Stomach smooth muscle (tissue), 2 donors: ENCODE measurements at regions not wholly inside any gene's neighbourhood (a gene's known extent, or its start where the extent isn't known, plus 50 kb on each side); places are given as distances from the start of the nearest gene placed in this dataset.
"Not testable (repeated sequence)": the region's sequence is repeated elsewhere in the genome, so short reads cannot be mapped to it uniquely, and the experiment has no call there.

ENCODE experiments used
- H3K27ac ChIP-seq: one replicate; pipeline ENCODE4 v1.7.0; 2013; ENCODE audit warnings: mild to moderate bottlenecking, low read length, inconsistent platforms
- H3K27me3 ChIP-seq, 2 donors: one replicate each; pipeline ENCODE4 v1.7.0; 2013; ENCODE audit warnings: low read length in 2 of 2; ENCODE audit not compliant: insufficient read depth in 2 of 2, control insufficient read depth in 1 of 2
- H3K36me3 ChIP-seq, 2 donors: one replicate each; pipeline ENCODE4 v1.7.0; 2013; ENCODE audit warnings: low read length in 2 of 2; ENCODE audit not compliant: control insufficient read depth in 2 of 2, insufficient read depth in 2 of 2
- H3K4me1 ChIP-seq: one replicate; pipeline ENCODE4 v1.7.0; 2013; ENCODE audit warnings: low read length; ENCODE audit not compliant: control insufficient read depth, insufficient read depth
- H3K4me3 ChIP-seq, 2 donors: one replicate each; pipeline ENCODE4 v1.7.0; 2013; ENCODE audit warnings: low read length in 2 of 2
- H3K9ac ChIP-seq, 2 donors: one replicate each; pipeline ENCODE4 v1.7.0; 2013; ENCODE audit warnings: low read length in 2 of 2, mild to moderate bottlenecking in 1 of 2
- H3K9me3 ChIP-seq, 2 donors: one replicate each; pipeline ENCODE4 v1.7.0; 2013; ENCODE audit warnings: low read length in 2 of 2; ENCODE audit not compliant: control insufficient read depth in 2 of 2
- donor health status: healthy.
- donor health status: Pancreatic carcinoma.

- Histone ChIP-seq H3K4me1 (no peaks in the 10 kb centered on the region), H3K27ac (no peak overlapping the region), H3K4me3 (no peak overlapping the region), H3K9me3 (no peaks in the 10 kb centered on the region), H3K27me3 (peaks cover 0 to 3% of the 10 kb centered on the region in 2 donors), H3K9ac (no peak overlapping the region), H3K36me3 (no peaks in the 10 kb centered on the region)
These were observed 87.7 kb downstream of the DCK start for GRCh38 chr4:71081192-71081591.

GRCh38 chr4:71093745-71094144 is 100.3 kb downstream of the DCK start:
- Histone ChIP-seq H3K36me3 (no peaks in the 10 kb centered on the region), H3K27ac (no peak overlapping the region), H3K9ac (no peak overlapping the region), H3K4me1 (no peaks in the 10 kb centered on the region), H3K4me3 (no peak overlapping the region), H3K9me3 (no peaks in the 10 kb centered on the region), H3K27me3 (no peaks in the 10 kb centered on the region)

GRCh38 chr4:71094201-71094600 is 100.8 kb downstream of the DCK start:
- no peaks in the 10 kb centered on the region for H3K36me3 ChIP-seq

GRCh38 chr4:71095141-71095540 is 101.7 kb downstream of the DCK start:
- Histone ChIP-seq H3K27me3 (no peaks in the 10 kb centered on the region), H3K27ac (no peak overlapping the region), H3K4me3 (no peak overlapping the region), H3K36me3 (no peaks in the 10 kb centered on the region), H3K9ac (no peak overlapping the region), H3K9me3 (no peaks in the 10 kb centered on the region), H3K4me1 (no peaks in the 10 kb centered on the region)

More at GRCh38 chr4:71094201-71094600, 100.8 kb downstream of the DCK start:
- Histone ChIP-seq H3K27me3 (no peaks in the 10 kb centered on the region), H3K4me1 (no peaks in the 10 kb centered on the region), H3K9me3 (no peaks in the 10 kb centered on the region), H3K27ac (no peak overlapping the region), H3K9ac (no peak overlapping the region), H3K4me3 (no peak overlapping the region)

- Histone ChIP-seq H3K9me3 (no peaks in the 10 kb centered on the region), H3K4me1 (no peaks in the 10 kb centered on the region), H3K27me3 (no peaks in the 10 kb centered on the region), H3K4me3 (no peak overlapping the region), H3K9ac (no peak overlapping the region), H3K27ac (no peak overlapping the region), H3K36me3 (no peaks in the 10 kb centered on the region)
These were observed 102.1 kb downstream of the DCK start for GRCh38 chr4:71095545-71095944.

GRCh38 chr4:71107726-71108125 is 114.3 kb downstream of the DCK start:
- Histone ChIP-seq H3K4me3 (no peak overlapping the region), H3K4me1 (no peaks in the 10 kb centered on the region), H3K36me3 (no peaks in the 10 kb centered on the region), H3K27me3 (no peaks in the 10 kb centered on the region), H3K9me3 (no peaks in the 10 kb centered on the region), H3K27ac (no peak overlapping the region), H3K9ac (no peak overlapping the region)

GRCh38 chr4:71110499-71110898 is 117.0 kb downstream of the DCK start:
- Histone ChIP-seq H3K27me3 (no peaks in the 10 kb centered on the region), H3K9me3 (no peaks in the 10 kb centered on the region), H3K9ac (no peak overlapping the region), H3K36me3 (no peaks in the 10 kb centered on the region), H3K27ac (no peak overlapping the region), H3K4me3 (no peak overlapping the region), H3K4me1 (no peaks in the 10 kb centered on the region)

- H3K4me3 ChIP-seq, H3K27me3 ChIP-seq, H3K27ac ChIP-seq, H3K4me1 ChIP-seq, H3K9ac ChIP-seq, H3K9me3 ChIP-seq, H3K36me3 ChIP-seq: not testable (repeated sequence)
These were observed 117.7 kb downstream of the DCK start for GRCh38 chr4:71111133-71111532.

- no peak overlapping the region for H3K27ac ChIP-seq
- no peak overlapping the region for H3K4me3 ChIP-seq
- H3K9me3 ChIP-seq = no peaks in the 10 kb centered on the region
- no peaks in the 10 kb centered on the region for H3K36me3 ChIP-seq
- no peaks in the 10 kb centered on the region for H3K27me3 ChIP-seq
- H3K9ac ChIP-seq = no peak overlapping the region
- H3K4me1 ChIP-seq = no peaks in the 10 kb centered on the region
These were observed 119.8 kb downstream of the DCK start for GRCh38 chr4:71113294-71113693.

- Histone ChIP-seq H3K4me1 (no peaks in the 10 kb centered on the region), H3K27me3 (no peaks in the 10 kb centered on the region), H3K36me3 (no peaks in the 10 kb centered on the region), H3K27ac (no peak overlapping the region), H3K9me3 (no peaks in the 10 kb centered on the region), H3K9ac (no peak overlapping the region), H3K4me3 (no peak overlapping the region)
These were observed 127.5 kb downstream of the DCK start for GRCh38 chr4:71120831-71121524.

- Histone ChIP-seq H3K9ac (no peak overlapping the region), H3K4me1 (no peaks in the 10 kb centered on the region), H3K9me3 (no peaks in the 10 kb centered on the region), H3K36me3 (no peaks in the 10 kb centered on the region), H3K4me3 (no peak overlapping the region), H3K27ac (no peak overlapping the region), H3K27me3 (no peaks in the 10 kb centered on the region)
These were observed 130.5 kb downstream of the DCK start for GRCh38 chr4:71123951-71124350.
